Tibial nerve (tissue), 4 donors: ENCODE measurements at regions not wholly inside any gene's neighbourhood (a gene's known extent, or its start where the extent isn't known, plus 50 kb on each side); places are given as distances from the start of the nearest gene placed in this dataset.

Source experiments
- DNase-seq, 2 donors: peaks; one replicate each; pipeline ENCODE4 v3.0.0-alpha.2; 2019; ENCODE audit warnings: low spot score in 2 of 2
- H3K27ac ChIP-seq, 4 donors: fragments of 200-600 bp; sonication (generic) in 3 of 4; one replicate each; pipeline ENCODE4 v1.5.1; 2017 to 2019; ENCODE audit warnings: mild to moderate bottlenecking in 1 of 4
- H3K27me3 ChIP-seq, 2 donors: fragments of 200-600 bp; sonication (generic) in 1 of 2; one replicate each; pipeline versions ENCODE4 v1.5.1 to v1.6.0; 2017 to 2019
- H3K36me3 ChIP-seq, 3 donors: fragments of 200-600 bp; sonication (generic); one replicate each; pipeline ENCODE4 v1.5.1; 2018 to 2019
- H3K4me1 ChIP-seq, 4 donors: fragments of 200-600 bp; sonication (generic) in 3 of 4; one replicate each; pipeline ENCODE4 v1.5.1; 2017 to 2019
- H3K4me3 ChIP-seq, 4 donors: fragments of 200-600 bp; sonication (generic) in 3 of 4; one replicate each; pipeline ENCODE4 v1.5.1; 2017 to 2019; ENCODE audit warnings: mild to moderate bottlenecking in 1 of 4, moderate library complexity in 1 of 4
- H3K9me3 ChIP-seq, 4 donors: fragments of 200-600 bp; sonication (generic) in 3 of 4; one replicate each; pipeline ENCODE4 v1.5.1; 2017 to 2019
- EP300 ChIP-seq, 2 donors: sonication (generic); formaldehyde crosslinking; IDR thresholded peaks; one replicate each; pipeline ENCODE4 v1.6.1; 2017; ENCODE audit warnings: antibody characterized with exemption in 2 of 2, mild to moderate bottlenecking in 1 of 2
- POLR2A ChIP-seq, 2 donors: fragments of 450-650 bp; IDR thresholded peaks; one replicate each; pipeline ENCODE4 v1.6.1; 2017; ENCODE audit warnings: antibody characterized with exemption in 2 of 2, mild to moderate bottlenecking in 2 of 2, moderate library complexity in 2 of 2
- WGBS, 2 donors: methylation state at CpG; one replicate each; pipeline ENCODE4 v1.1.5; 2018; 5-methylcytosine and 5-hydroxymethylcytosine counted together
- TF ChIP-seq, protein P1 (sequence below), 5 experiments: fragments of 200-600 bp in 3 of 5; fragments of 450-650 bp in 2 of 5; sonication (generic) in 3 of 5; IDR thresholded peaks; one replicate each; pipeline ENCODE4 v1.5.1; 2016 to 2019; ENCODE audit warnings: antibody characterized with exemption in 5 of 5, mild to moderate bottlenecking in 3 of 5, moderate library complexity in 2 of 5

DNA sequence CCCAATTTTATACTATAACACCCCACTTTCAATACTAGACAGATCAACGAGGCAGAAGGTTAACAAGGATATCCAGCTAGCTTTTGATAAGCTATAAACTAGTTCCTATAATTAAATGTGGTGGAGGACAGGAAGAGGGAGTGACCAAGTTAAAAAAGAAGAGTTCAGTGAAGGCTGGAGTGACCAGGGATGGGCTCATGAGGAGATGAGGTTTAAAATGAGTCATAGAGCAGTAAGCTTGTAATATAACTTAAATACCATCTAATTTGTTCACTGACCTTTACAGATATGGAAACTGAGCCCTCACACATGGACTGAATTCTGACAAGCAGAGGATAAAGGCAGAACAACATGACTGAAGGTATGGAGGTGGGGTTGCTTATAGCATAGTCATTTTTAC, 284.5 kb downstream of the SPATA31D1 start:
- no peak for DNase-seq
- Histone ChIP-seq H3K4me1 (no peaks in the 10 kb centered on the region), H3K9me3 (no peaks in the 10 kb centered on the region), H3K27me3 (no peaks in the 10 kb centered on the region), H3K36me3 (no peaks in the 10 kb centered on the region), H3K27ac (no peak overlapping the region), H3K4me3 (no peak overlapping the region)
- whole genome bisulfite sequencing, 2 donors: 60 to 85% methylated on average over 1 of the region's 1 CpG
- TF ChIP-seq, protein P1, sequence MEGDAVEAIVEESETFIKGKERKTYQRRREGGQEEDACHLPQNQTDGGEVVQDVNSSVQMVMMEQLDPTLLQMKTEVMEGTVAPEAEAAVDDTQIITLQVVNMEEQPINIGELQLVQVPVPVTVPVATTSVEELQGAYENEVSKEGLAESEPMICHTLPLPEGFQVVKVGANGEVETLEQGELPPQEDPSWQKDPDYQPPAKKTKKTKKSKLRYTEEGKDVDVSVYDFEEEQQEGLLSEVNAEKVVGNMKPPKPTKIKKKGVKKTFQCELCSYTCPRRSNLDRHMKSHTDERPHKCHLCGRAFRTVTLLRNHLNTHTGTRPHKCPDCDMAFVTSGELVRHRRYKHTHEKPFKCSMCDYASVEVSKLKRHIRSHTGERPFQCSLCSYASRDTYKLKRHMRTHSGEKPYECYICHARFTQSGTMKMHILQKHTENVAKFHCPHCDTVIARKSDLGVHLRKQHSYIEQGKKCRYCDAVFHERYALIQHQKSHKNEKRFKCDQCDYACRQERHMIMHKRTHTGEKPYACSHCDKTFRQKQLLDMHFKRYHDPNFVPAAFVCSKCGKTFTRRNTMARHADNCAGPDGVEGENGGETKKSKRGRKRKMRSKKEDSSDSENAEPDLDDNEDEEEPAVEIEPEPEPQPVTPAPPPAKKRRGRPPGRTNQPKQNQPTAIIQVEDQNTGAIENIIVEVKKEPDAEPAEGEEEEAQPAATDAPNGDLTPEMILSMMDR (IDR thresholded peaks at IDR 0.05): no peak
- TF ChIP-seq EP300 (IDR thresholded peaks at IDR 0.05) (no peak), POLR2A (IDR thresholded peaks at IDR 0.05) (no peak)

DNA sequence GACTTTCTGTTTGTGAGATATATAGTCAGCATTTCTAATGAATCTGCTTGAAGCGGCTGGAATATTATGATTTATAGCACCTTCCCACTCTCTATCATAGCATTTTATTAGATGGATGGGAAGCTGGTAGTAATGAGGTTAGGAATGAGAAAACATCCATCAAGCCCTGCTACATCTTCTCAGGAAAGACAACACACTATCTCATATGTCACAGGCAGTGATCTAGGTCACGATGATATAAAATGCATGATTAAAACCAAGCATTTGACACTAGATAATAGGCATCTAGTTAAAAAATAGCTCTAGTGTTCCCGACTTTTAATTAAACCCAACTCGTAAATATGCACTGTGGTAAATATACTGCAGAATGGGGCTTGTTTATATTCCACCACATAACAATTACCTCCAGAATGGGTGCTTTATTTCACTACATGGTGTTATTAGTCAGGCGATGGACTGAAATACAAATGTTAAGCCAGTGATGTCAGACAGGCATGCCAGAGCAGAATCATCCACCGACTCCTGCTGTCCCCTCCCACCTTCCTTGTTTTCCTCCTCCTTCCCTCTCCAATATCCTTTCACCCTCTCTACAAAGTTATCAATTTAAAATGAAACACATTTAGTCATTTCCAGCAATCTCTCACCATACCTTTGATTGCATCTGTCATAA, 286.8 kb downstream of the SPATA31D1 start:
- no peaks in the 10 kb centered on the region for H3K9me3 ChIP-seq
- no peaks in the 10 kb centered on the region for H3K4me1 ChIP-seq
- no peaks in the 10 kb centered on the region for H3K36me3 ChIP-seq
- WGBS, 2 donors: 65 to 74% methylated on average over 6 of the region's 6 CpGs
- H3K4me3 ChIP-seq: no peak overlapping the region
- H3K27ac ChIP-seq: no peak overlapping the region
- DNase-seq: no peak
- H3K27me3 ChIP-seq: no peaks in the 10 kb centered on the region
- TF ChIP-seq POLR2A (IDR thresholded peaks at IDR 0.05) (no peak), EP300 (IDR thresholded peaks at IDR 0.05) (no peak)
- TF ChIP-seq, protein P1 (IDR thresholded peaks at IDR 0.05): no peak

DNA sequence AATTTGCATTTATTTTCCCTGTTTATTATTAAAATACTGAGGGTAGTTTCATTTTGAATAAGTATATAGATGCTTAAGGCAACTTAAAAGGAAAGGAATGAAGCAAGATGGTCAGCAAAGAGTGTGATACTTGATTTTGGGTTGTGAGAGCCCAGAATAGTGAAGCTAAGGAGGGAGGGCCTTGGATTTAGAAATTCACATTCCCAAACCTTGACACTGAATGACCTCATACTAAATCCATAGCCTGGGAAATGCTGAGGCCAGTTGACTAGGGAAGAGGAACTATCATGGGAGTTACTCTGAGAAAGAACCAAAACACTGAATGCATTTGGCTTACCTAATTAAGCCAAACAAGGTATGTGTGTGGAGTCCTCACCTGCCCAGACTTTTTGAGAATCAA, 292.5 kb downstream of the SPATA31D1 start:
- H3K9me3 ChIP-seq: peaks cover 0 to 6% (median 0%) of the 10 kb centered on the region in 4 donors
- no peaks in the 10 kb centered on the region for H3K36me3 ChIP-seq
- no peak for DNase-seq
- no peak overlapping the region for H3K27ac ChIP-seq
- H3K4me1 ChIP-seq: no peaks in the 10 kb centered on the region
- no peaks in the 10 kb centered on the region for H3K27me3 ChIP-seq
- no peak overlapping the region for H3K4me3 ChIP-seq
- TF ChIP-seq POLR2A (IDR thresholded peaks at IDR 0.05) (no peak), EP300 (IDR thresholded peaks at IDR 0.05) (no peak)
- TF ChIP-seq, protein P1 (IDR thresholded peaks at IDR 0.05): no peak

DNA sequence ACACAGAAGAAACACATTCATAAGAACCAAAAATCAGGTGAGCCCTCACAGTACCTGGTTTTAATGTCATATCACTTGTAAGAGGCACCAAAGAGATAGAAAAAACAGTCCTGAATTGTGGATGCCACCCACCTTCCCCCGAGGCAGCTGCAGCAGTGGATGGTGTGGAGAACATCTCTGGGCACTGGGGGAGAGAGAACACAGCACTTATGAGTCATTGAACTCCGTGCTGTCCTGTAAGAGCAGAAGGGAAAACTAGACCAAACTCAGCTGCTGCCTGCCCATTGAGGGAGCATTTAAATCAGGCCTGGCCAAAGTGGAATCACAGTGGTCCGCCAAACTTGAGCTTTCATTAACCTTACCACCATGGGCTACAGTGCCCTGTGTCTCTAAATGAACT, 296.2 kb downstream of the SPATA31D1 start:
- Histone ChIP-seq H3K4me1 (no peaks in the 10 kb centered on the region), H3K27me3 (no peaks in the 10 kb centered on the region), H3K36me3 (no peaks in the 10 kb centered on the region), H3K9me3 (peaks cover 0 to 26% (median 3%) of the 10 kb centered on the region in 4 donors), H3K4me3 (no peak overlapping the region), H3K27ac (no peak overlapping the region)
- TF ChIP-seq, protein P1 (IDR thresholded peaks at IDR 0.05): no peak
- TF ChIP-seq EP300 (IDR thresholded peaks at IDR 0.05) (no peak), POLR2A (IDR thresholded peaks at IDR 0.05) (no peak)
- 85 to 91% methylated on average over 3 of the region's 3 CpGs for WGBS, 2 donors
- DNase-seq: no peak

DNA sequence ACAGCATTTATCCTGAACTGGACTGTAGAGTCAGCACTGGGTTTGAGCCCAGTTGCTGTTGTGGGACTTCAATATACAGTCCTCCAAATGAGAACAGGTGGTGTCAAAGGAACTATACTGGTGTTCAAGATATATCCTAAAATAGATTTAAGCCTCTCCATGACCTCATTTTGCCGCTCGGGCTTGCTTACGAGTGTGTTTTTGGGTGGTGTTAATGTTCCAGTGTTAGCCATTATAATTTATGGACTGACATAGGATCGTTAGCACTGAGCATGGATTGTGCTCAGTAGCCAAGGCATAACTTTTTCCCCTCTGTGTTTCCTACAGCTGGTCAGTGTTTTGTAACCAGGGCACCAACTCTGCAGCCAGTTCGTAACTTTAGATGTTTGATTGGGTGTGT, 306.6 kb downstream of the SPATA31D1 start:
- TF ChIP-seq, protein P1 (IDR thresholded peaks at IDR 0.05): no peak
- TF ChIP-seq EP300 (IDR thresholded peaks at IDR 0.05) (no peak), POLR2A (IDR thresholded peaks at IDR 0.05) (no peak)
- no peaks in the 10 kb centered on the region for H3K4me1 ChIP-seq
- H3K27me3 ChIP-seq: no peaks in the 10 kb centered on the region
- no peak overlapping the region for H3K4me3 ChIP-seq
- no peak overlapping the region for H3K27ac ChIP-seq
- H3K36me3 ChIP-seq: no peaks in the 10 kb centered on the region
- 76 to 79% methylated on average over 5 of the region's 5 CpGs for WGBS, 2 donors
- DNase-seq: no peak
- peaks cover 0 to 5% (median under 1%) of the 10 kb centered on the region in 4 donors for H3K9me3 ChIP-seq
